GM21367 (cell line): ENCODE measurements at regions not wholly inside any gene's neighbourhood (a gene's known extent, or its start where the extent isn't known, plus 50 kb on each side); places are given as distances from the start of the nearest gene placed in this dataset.
"Not testable (repeated sequence)": the region's sequence is repeated elsewhere in the genome, so short reads cannot be mapped to it uniquely, and the experiment has no call there.

Source experiments
- ATAC-seq: cut with Tn5 transposase; IDR thresholded peaks from one replicate; pipeline ENCODE4 v1.9.1; 2021; ENCODE audit not compliant: unreplicated experiment

DNA sequence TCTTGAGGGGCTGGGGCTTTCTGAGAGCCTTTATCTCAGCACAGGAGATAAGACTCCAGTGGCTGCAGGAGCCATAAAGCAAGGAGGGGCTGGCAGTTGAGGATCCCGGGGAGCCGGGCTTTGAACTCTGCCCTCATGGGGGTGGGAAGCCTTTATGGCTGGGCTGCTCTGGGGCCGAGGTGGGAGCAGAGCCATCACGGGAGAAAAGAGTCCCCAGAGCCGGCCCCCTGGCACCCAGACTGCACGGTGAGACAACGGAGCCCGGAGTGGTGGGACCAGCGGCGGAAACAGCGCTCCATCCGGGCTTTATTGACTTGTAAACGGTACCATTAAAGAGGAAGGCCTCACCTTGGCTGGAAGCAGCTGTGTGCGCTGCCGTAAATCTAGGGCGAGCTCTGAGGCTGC is 162.6 kb downstream of the MYCN start:
- no peak for ATAC-seq

DNA sequence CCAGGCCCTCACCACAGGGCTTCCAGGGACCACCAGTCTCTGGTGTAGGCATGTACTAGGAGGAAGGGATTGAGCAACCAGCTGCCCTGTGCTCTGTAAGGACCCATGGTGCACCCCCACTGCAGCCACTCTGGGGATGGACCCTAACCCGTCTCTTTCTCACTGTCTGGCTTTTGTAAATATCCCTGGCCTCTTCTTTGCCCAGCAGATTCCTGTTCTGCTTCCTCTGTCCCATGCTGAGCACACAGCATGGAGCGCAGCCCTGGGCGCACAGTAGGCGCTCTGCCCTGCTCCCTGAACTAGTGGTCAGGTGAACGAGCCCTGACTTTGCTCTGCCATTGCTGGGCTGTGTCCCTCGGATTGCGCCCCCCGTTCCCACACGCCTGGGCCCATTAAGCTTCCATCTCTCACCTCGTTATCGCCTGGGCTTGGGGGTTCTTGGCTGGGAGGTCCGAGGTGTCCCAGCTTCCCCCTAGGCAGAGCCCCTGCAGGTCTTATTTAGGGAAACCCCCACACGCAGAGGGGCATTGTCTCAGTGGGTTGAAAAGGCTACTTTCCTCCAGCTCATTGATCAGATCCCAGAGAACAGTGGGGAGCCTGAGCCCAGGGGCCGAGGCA is 162.1 kb downstream of the MYCN start:
- no peak for ATAC-seq

DNA sequence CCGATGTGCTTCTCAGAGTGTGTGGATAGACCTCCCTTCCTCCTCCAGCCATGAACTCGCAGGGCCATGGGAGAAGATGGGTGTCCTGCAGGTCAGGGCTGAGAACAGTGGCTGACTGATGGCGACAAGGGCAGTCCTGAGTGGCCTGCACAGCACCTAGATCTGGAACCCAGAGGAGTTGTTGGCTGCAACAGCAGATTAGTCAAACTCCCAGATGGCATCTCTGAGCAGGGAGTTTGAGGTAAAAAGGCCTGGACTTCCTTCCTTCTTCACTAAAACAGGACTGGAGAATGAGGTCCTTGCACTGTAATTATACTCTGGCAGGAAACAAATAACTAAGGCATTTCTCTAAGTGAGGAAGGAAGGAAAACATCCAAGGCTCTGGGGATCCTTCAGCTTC is 160.8 kb downstream of the MYCN start:
- ATAC-seq = no peak

DNA sequence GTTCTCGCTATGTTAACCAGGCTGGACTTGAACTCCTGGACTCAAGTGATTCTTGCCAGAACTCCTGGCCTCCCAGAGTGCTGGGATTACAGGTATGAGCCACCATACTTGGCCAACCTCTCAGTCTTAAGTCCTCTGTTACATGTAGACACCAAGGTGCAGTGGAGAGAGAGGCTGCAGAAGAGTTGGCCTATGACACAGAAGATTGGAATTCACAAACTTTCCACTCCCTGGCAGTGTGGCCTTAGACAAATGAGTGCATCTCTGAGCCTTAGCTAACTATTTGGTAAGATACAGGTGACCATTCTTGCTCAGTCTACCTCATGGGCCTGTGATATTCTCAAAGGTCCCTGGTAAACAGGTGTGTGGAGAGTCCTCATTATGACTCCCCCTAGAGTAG is 159.7 kb downstream of the MYCN start:
- no peak for ATAC-seq

DNA sequence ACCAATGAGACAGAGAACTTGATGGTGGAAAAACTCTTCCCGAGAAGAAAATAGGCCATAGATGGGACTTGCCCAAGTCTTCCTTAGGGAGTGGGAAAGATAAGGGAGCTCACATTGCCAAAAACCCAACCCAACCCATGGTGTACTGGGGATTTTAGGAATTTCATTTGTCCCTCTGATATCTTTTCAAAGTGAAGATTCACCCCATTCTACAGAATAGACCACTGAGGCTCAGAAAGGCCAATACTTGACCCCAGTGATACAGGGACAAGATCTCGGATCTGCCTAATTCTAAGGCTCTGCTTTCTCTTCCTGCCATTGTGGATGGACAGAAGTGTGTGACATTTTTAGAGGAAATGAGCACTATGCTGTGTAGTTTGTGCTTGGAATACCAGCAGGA is 159.0 kb downstream of the MYCN start:
- no peak for ATAC-seq

DNA sequence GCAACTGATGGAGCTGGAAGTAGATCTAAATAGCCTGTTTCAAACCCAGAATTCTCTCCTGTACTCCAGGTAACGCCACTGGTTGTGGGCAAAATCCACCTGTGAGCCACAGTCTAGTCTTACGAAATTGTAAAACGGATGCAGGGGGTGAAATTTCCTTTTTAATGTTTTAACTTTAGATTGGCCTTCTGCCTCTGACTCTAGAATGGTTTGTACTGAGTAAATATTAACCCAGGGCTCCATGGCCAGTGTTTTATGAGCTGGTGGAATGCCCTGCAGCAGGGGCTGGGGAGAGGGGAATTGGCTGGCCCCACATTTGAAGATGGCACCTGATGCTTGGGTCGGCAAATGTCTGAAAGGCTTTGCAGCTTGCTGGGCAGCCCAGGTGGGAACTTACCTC is 156.6 kb downstream of the MYCN start:
- no peak for ATAC-seq

DNA sequence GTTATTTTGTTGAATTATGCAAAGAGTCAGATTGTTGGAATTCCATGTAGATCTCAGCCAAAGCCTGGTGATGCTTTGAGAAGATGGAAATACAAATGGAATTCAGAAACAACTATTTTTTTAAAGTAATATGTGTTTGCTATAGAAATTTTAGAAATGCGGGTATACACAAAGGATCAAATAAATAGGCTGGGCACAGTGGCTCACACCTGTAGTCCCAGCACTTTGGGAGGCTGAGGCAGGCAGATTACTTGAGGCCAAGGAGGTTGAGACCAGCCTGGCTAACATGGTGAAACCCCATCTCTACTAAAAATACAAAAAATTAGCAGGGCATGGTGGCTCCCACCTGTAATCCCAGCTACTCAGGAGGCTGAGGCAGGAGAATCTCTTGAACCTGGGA is 155.1 kb downstream of the MYCN start:
- not testable (repeated sequence) for ATAC-seq

DNA sequence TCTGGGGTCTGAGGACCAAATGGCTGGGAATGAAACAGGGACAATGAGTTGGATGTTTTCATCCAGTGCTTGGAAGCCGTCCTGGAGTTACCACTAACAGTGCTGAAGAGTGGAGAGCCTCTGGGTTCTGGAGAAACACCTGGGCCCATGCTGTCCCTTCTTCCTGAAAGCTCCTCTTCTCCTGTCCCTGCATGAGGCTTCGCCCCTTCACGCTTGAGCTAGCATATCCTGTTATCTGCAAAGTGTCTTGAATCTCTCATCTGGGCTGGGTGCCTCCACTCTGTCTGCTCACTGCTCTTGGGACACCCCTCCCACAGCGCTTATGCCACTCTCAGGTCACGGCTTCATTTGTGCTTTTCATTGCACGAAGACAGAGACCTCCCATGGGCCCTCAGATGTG is 154.5 kb downstream of the MYCN start:
- ATAC-seq = no peak

DNA sequence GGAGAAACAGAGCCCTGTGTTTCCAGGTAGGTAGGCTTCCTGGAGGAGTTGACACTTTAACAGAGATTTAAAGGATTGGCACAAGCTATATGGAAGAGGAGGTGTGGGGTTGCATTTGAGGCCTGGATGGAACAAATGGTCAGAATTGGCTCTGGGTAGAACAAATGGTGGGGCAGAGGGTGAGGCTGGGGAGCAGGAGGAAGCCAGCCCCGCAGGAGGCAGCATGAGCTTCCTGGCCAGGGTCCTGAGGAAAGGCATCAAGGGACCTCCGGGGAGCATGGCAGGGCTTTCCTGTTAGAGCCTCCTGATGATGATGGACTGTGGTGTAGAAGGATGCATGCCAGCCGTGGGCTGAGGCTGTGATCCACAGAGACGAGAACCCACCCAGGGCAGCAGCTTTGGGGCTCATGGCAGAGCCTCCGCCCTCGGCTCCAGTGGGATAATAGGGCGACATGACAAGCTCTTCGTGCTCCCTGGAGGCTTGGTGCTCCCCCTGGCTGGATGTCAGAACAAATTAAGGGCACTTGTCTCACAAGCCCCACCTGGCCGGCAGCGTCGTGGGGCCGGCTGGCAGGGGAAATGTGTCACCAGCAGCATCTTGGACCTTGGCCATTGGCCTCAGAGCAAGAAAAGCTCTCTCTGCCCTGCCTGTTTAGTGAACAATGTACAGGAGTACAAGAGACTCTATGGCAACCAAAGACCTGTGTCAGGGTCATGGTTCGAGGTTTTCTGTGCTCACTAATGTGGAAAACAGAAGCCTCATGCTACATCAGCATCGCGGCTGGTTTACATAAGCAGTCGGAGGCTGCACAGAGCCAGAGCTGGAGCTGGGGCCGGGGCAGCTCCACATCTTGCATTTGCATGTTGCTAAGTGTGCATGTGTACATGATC is 153.5 kb downstream of the MYCN start:
- no peak for ATAC-seq

DNA sequence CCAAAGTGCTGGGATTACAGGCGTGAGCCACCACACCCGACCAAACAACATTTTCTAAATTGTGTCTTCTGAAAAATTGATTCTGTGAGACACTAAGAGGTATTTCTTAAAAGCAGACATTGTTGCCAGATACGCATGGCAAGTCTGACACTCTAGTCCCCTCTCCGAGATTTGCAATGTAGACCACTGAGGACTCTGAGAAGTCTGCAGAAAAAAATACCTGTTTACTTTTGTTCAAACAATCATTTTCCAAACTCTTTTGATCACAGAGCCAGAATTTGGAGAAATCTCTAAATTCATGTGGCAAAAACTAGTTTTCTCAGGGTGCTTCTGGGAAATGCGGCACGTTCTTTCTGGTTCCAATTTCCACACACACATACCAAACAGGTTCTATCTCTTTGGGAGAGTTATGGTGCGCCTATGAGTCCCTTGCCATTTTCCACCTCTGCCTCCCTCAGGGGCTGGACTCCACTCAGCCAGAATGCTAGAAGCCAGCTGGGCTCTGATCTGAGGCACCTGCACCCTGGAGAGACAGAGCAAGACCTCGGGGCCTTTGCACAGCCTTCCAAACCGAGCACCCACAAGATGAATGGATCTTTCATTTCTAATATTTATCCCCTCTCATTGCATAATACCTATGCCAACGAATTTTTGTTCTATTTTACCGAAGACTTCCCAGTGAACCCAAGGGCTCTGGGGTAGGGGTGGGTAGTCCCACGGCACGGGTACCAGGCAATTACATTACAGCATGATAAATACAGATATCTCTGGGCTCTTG is 152.7 kb downstream of the MYCN start:
- ATAC-seq = no peak

DNA sequence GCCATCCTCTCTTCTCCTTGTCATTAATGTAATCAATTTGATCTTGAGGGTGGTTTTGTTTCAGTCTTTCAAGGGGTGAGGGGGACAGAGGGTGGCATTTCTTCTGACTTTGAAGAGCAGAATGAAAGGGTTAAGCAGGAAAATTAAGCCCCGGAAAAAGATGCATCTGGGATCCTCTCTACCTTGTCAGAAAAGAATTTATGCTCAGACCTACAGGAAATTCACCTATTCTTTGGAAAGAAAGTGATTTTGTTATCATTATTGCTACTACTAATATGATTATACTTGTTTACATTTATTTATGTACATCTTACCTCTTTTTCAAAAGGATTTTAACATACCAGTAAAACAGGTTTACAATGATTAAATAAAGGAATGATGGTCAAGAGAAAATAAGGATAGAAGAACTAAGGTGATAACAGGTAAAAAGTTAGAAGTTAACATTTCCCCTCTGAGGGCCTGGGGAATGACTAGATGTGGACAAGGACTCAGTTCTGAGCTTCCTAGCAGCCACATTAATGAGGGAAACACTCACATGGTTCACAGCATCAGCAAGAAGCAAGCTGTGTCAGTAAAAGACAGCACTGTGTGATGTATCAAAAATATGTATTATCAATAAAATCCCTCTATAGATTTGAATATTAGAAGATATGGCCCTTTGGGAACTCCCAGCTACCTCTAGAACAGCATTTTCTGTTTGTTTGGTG is 151.4 kb downstream of the MYCN start:
- ATAC-seq = no peak

DNA sequence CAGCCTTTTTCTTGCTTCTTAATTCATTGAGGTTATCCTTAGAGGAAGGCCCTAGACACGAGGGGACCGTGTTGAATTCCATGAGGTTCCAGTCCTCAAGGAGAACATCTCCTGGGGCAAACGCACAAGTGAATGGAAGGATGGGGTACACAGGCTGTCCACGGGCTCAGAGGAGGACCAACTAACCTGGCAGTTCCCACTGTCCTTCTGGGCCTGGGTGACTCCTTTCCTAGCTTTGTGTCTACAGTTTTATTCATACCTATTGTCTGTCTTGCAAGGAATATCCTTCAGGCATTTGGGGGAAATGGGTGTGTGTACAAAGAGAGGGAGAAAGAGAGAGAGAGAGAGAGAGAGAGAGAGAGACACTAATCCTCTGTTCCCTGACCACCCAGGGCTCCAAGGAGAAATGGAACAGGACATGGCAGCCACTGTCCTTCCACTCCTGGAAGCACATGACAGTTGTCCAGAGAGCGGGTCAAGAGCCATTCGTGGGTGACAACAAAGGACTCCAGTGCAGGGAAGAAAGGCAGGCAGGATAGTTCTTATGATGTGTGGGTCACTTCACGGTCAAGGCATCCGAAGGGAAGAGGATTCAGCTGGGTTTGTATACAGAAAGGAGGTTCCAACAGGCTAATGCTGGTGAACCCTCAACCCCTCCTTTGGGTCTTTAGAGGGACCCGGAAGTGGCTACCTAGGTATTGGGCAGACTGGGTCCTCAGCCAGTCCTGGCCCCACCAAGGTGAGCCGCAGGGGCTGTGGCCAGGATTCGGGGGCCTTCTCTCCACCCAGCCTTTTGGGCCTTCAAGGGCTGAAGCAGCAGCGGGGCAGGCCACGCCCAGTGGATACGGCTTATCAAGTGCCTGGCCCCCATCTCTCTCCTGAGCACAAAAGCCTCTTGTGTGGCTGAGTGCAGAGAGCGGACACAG is 150.6 kb downstream of the MYCN start:
- no peak for ATAC-seq

DNA sequence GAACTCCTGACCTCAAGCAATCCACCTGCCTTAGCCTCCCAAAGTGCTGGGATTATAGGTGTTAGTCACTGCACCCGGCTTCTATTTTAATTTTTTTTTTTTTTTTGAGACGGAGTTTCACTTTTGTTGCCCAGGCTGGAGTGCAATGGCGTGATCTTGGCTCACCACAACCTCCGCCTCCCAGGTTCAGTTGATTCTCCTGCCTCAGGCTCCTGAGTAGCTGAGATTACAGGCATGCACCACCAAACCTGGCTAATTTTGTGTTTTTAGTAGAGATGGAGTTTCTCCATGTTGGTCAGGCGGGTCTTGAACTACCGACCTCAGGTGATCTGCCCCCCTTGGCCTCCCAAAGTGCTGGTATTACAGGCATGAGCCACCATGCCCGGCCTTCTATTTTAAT is 149.1 kb downstream of the MYCN start:
- ATAC-seq = not testable (repeated sequence)

DNA sequence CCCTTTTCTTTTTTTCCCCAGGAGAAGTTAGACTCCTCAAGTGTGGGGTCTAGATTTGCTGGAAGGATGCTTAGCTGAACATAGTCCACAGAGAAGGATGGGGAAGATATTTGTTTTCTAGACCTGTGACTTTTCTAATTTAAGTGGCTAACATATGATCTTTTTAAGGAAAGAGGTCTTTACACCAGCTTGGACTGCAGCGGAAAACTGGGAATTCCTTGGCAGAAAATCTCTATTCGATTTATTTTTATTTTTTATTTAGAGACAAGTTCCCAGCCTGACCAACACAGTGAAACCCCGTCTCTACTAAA is 148.4 kb downstream of the MYCN start:
- ATAC-seq = no peak

DNA sequence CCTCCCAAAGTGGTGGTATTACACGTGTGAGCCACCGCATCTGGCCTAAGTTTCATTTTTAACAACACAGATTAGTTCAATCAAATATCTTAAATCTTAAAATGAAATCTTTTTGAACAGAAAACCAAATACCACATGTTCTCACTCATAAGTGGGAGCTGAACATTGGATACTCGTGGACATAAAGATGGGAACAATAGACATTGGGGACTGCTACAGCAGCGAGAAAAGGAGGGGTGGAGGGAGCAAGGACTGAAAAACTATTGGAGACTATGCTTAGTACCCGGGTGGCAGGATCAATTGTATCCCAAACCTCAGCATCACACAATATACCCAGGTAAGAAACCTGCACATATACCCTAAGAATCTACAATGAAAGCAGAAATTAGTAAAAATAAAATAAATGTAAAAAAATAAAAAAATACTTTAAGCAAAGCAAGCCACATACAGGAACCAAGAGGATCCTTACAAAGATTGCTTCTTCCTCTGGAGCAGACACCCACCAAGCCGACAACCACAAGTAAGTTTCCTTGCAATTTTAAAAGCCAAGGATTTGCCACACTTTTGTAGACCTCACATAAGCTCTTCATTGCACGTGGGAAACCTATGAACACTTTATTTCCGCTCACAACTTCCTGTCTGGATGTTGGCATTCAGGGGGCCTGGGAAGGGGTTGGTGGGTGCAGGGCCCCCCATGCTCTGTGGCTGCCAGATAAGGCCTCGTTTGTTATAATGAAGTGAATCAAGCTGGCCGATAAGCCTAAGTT is 147.9 kb downstream of the MYCN start:
- no peak for ATAC-seq

DNA sequence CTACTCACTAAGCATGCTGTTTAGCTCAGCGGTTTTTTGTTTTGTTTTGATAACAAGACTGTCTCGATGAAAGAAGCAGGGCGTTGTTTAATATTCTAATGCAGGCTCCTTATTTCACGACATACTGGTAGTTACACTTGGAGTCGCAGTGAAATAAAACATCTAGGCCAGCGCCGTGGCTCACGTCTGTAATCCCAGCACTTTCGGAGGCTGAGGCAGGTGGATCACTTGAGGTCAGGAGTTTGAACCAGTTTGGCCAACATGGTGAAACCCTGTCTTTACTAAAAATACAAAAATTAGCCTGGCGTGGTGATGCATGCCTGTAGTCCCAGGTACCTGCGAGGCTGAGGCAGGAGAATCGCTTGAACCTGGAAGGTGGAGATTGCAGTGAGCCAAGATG is 145.8 kb downstream of the MYCN start:
- not testable (repeated sequence) for ATAC-seq

DNA sequence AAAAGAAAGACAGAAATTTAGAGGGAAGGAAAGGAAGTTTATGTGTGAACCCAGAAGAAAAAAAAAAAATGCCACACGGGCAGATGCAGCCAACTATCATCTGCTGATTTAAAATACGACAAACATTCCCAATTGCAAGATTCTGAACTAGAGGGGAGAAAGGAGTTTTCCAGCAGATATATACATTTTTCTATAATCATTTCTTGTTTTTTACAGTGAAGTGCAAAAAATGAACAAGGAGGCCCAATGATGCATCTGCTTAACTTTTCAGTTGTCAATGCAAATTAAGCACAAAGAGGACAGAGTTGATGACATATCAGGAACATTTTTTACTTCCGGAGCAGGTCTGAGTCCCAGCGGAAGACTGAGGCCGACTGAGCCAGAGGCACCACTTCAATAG is 144.7 kb downstream of the MYCN start:
- ATAC-seq = no peak

DNA sequence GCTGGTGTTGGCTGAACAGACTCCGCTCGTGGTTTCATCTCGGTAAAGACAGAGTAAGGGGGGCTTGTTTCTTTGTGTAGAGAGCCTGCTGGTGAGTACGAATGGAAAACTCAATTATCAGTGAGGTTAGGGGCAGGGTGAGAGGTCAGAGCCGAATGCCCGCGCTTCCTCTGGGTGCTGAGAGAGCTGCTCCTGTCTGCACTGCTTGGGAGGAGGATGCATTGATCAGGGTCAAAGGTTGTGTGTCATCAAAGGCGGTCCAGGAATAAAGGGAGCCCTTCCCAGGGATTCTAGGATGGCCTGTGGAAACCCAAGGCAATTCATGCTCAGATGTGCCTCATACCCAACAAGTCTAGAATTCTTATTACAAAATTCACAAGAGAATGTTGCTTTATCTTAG is 143.9 kb downstream of the MYCN start:
- ATAC-seq = no peak

DNA sequence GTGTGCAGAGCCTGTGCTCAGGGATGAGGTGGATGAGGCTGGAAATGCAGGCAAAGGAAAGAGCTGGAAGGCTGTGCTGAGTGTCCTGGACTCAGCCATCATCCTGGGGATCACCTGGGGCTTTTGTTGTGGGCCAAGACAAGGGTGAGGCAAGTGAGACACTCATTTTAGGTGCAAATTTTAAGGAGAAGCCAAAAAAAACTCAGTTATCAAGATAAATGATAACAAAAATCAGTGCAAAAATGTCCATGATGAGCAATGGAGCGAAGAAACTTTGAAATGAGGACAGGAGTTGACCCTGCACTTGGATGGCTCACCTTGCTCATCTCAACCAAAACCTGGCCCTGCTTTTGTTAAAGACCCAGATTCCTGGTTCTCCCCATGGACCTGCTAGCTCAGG is 141.9 kb downstream of the MYCN start:
- ATAC-seq = no peak
